Osteoblast (primary cell): ENCODE measurements at regions not wholly inside any gene's neighbourhood (a gene's known extent, or its start where the extent isn't known, plus 50 kb on each side); places are given as distances from the start of the nearest gene placed in this dataset.

Source experiments
- DNase-seq: peaks from one replicate; pipeline ENCODE4 v3.0.0; 2011; ENCODE audit warnings: low spot score, mixed read lengths; ENCODE audit not compliant: insufficient read length; ENCODE audit errors: missing footprints
- H2AFZ ChIP-seq: 2 replicates; pipeline ENCODE4 v1.6.0; 2011; ENCODE audit warnings: mild to moderate bottlenecking, low read length
- H3K27ac ChIP-seq: 2 replicates; pipeline ENCODE4 v1.5.1; 2011; ENCODE audit warnings: mild to moderate bottlenecking, low read depth, low read length, moderate library complexity
- H3K27me3 ChIP-seq: 2 replicates; pipeline ENCODE4 v1.6.0; 2012; ENCODE audit warnings: mild to moderate bottlenecking, control low read depth, inconsistent platforms, low read length, moderate library complexity; ENCODE audit not compliant: insufficient read depth
- H3K36me3 ChIP-seq: 2 replicates; pipeline ENCODE4 v1.5.1; 2011; ENCODE audit warnings: mild to moderate bottlenecking, low read length, control low read depth, moderate library complexity; ENCODE audit not compliant: insufficient read depth
- H3K4me1 ChIP-seq: 2 replicates; pipeline ENCODE4 v1.5.1; 2011; ENCODE audit warnings: mild to moderate bottlenecking, low read length, control low read depth, moderate library complexity; ENCODE audit not compliant: insufficient read depth
- H3K4me2 ChIP-seq: 2 replicates; pipeline ENCODE4 v1.6.0; 2011; ENCODE audit warnings: mild to moderate bottlenecking, low read length; ENCODE audit not compliant: insufficient read depth
- H3K4me3 ChIP-seq: fragments of 200-600 bp; sonication (generic); 3 replicates; pipeline ENCODE4 v1.5.1; 2012; ENCODE audit warnings: mild to moderate bottlenecking, low read length, inconsistent platforms; ENCODE audit not compliant: insufficient read depth
- H3K79me2 ChIP-seq: 2 replicates; pipeline ENCODE4 v1.6.0; 2012; ENCODE audit warnings: mild to moderate bottlenecking, low read length, control low read depth, inconsistent platforms; ENCODE audit not compliant: insufficient read depth
- H3K9me3 ChIP-seq: 2 replicates; pipeline ENCODE4 v1.5.1; 2011; ENCODE audit warnings: low read depth, low read length, control low read depth
- H4K20me1 ChIP-seq: 2 replicates; pipeline ENCODE4 v1.6.0; 2012; ENCODE audit warnings: mild to moderate bottlenecking, low read length, control low read depth; ENCODE audit not compliant: insufficient read depth
- CTCF ChIP-seq: IDR thresholded peaks from 2 replicates; pipeline ENCODE4 v1.5.1; 2011; ENCODE audit warnings: mild to moderate bottlenecking, low read depth, low read length, moderate library complexity; ENCODE audit errors: extremely low read depth

GRCh38 chr6:105793130-105793529, 293.0 kb upstream of the PRDM1 start:
- Histone ChIP-seq H3K4me2 (no peak overlapping the region), H3K4me1 (peaks cover 10% of the 10 kb centered on the region), H3K79me2 (no peaks in the 10 kb centered on the region), H3K27me3 (no peaks in the 10 kb centered on the region), H3K9me3 (no peaks in the 10 kb centered on the region), H2AFZ (no peak overlapping the region), H3K27ac (no peak overlapping the region), H3K4me3 (no peak overlapping the region), H3K36me3 (no peaks in the 10 kb centered on the region), H4K20me1 (no peaks in the 10 kb centered on the region)
- TF ChIP-seq CTCF: peak; percentile 25
- DNase-seq: no peak

DNA sequence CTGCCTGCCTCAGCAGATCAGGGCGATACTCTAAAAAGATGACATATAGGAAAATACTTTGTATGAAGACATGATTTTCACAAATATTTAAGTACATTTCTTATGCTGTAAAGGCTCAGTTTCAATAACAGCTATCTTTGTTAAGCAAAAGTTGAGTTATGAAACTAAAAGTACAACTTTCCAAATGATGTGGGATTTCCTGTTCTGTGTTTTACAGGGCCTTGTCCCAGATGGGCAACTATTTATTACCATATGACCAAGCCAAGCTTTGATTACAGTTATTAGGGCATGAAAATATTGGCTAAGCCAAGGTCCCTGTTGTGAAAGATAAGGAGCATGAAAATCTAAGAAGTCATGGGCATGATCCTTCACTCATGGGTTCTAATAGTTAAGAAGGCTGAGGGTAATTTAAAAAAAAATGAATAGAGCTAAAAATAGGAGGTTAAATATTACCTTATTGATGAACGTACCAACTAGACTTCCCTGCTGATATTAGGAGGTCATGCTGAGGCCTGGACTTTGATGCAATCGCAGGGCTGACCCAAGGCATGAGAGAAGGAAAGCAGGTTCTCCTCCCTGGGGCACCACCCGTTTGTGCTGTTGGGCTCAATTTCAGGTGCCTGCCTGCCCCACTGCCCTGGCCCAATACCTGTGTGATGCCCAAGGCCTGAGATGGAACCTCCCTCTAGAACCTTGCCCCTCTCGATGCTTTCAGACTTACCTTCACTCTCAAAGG, 294.4 kb upstream of the PRDM1 start:
- Histone ChIP-seq H3K4me3 (no peak overlapping the region), H3K27ac (no peak overlapping the region), H3K36me3 (no peaks in the 10 kb centered on the region), H4K20me1 (no peaks in the 10 kb centered on the region), H3K4me2 (no peak overlapping the region), H3K4me1 (no peaks in the 10 kb centered on the region), H3K9me3 (no peaks in the 10 kb centered on the region), H3K79me2 (no peaks in the 10 kb centered on the region), H2AFZ (no peak overlapping the region), H3K27me3 (no peaks in the 10 kb centered on the region)
- no peak for TF ChIP-seq CTCF
- DNase-seq: no peak

DNA sequence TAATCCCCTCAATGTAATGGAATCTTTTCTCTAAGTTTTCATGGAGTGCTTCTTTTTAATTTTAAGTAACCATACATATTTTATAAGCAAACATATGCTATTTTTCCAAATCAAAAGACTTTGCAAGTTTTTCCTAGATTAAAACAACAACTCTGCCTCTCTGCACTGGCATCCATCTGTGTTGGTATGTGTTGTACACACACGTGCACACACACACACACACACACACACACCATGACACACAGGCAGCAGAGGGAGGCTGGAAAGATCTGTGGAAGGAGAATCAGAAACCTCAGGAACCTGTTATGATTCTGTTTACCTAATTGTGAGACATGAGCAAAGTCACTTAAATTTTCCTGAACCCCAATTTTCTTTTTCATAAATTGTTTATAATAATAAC, 295.0 kb upstream of the PRDM1 start:
- no peaks in the 10 kb centered on the region for H3K9me3 ChIP-seq
- no peaks in the 10 kb centered on the region for H3K79me2 ChIP-seq
- H3K27me3 ChIP-seq: no peaks in the 10 kb centered on the region
- no peak overlapping the region for H3K4me2 ChIP-seq
- H2AFZ ChIP-seq: no peak overlapping the region
- H4K20me1 ChIP-seq: no peaks in the 10 kb centered on the region
- no peak for TF ChIP-seq CTCF
- no peak for DNase-seq
- no peaks in the 10 kb centered on the region for H3K4me1 ChIP-seq
- H3K36me3 ChIP-seq: no peaks in the 10 kb centered on the region
- H3K27ac ChIP-seq: no peak overlapping the region
- no peak overlapping the region for H3K4me3 ChIP-seq

- no peak overlapping the region for H3K4me2 ChIP-seq
- peak; percentile 21 for TF ChIP-seq CTCF
- no peaks in the 10 kb centered on the region for H3K4me1 ChIP-seq
- H3K4me3 ChIP-seq: no peak overlapping the region
- no peaks in the 10 kb centered on the region for H3K9me3 ChIP-seq
- no peaks in the 10 kb centered on the region for H3K79me2 ChIP-seq
- no peak for DNase-seq
- H2AFZ ChIP-seq: no peak overlapping the region
- H3K27me3 ChIP-seq: no peaks in the 10 kb centered on the region
- no peak overlapping the region for H3K27ac ChIP-seq
- H3K36me3 ChIP-seq: no peaks in the 10 kb centered on the region
- H4K20me1 ChIP-seq: no peaks in the 10 kb centered on the region
Observed at GRCh38 chr6:105790635-105791034, 295.5 kb upstream of the PRDM1 start.
